ENCODE measurements at regions not wholly inside any gene's neighbourhood (a gene's known extent, or its start where the extent isn't known, plus 50 kb on each side); places are given as distances from the start of the nearest gene placed in this dataset.

DNA sequence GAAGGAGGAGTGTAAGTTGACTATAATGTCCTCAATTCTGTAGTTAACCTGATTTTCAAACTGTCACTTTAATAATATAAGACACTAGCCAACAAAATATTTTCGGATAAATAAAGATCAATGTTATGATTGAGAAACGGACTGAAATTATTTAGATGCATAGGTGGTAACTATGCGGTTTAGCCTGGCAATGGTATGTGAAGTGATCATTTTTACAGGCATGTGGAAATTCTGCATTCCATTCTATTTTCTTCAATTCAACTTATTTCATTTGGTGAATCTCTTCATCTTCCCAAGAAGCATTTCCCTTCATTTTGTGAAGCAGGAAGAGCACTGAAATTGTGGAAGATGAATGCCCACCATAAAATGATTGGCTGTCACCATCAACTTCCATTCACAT, 1457.5 kb upstream of the CDH9 start:
- TF ChIP-seq, protein P1, sequence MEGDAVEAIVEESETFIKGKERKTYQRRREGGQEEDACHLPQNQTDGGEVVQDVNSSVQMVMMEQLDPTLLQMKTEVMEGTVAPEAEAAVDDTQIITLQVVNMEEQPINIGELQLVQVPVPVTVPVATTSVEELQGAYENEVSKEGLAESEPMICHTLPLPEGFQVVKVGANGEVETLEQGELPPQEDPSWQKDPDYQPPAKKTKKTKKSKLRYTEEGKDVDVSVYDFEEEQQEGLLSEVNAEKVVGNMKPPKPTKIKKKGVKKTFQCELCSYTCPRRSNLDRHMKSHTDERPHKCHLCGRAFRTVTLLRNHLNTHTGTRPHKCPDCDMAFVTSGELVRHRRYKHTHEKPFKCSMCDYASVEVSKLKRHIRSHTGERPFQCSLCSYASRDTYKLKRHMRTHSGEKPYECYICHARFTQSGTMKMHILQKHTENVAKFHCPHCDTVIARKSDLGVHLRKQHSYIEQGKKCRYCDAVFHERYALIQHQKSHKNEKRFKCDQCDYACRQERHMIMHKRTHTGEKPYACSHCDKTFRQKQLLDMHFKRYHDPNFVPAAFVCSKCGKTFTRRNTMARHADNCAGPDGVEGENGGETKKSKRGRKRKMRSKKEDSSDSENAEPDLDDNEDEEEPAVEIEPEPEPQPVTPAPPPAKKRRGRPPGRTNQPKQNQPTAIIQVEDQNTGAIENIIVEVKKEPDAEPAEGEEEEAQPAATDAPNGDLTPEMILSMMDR (IDR thresholded peaks at IDR 0.05): no peak
- TF ChIP-seq POLR2A (IDR thresholded peaks at IDR 0.05) (no peak), POLR2AphosphoS5 (IDR thresholded peaks at IDR 0.05) (no peak)

All from prostate gland (tissue), 2 donors.